Endothelial cell (in vitro differentiated cells): ENCODE measurements at regions not wholly inside any gene's neighbourhood (a gene's known extent, or its start where the extent isn't known, plus 50 kb on each side); places are given as distances from the start of the nearest gene placed in this dataset.
A peak's percentile ranks its signal among the peaks of the same experiment; 100 is the strongest.

ENCODE experiments used
- DNase-seq: peaks from one replicate; pipeline ENCODE4 v3.0.0; 2021; ENCODE audit warnings: low spot score
- H3K27ac Mint-ChIP-seq: one replicate; pipeline ENCODE4 v1.8.0; 2021; ENCODE audit warnings: mixed read lengths, inconsistent platforms; ENCODE audit not compliant: unreplicated experiment
- H3K27me3 Mint-ChIP-seq: one replicate; pipeline ENCODE4 v1.8.0; 2021; ENCODE audit warnings: mild to moderate bottlenecking, moderate library complexity, mixed read lengths, inconsistent platforms; ENCODE audit not compliant: unreplicated experiment
- H3K36me3 Mint-ChIP-seq: one replicate; pipeline ENCODE4 v1.8.0; 2021; ENCODE audit warnings: mild to moderate bottlenecking, low read depth, mixed read lengths, inconsistent platforms; ENCODE audit not compliant: unreplicated experiment
- H3K4me1 Mint-ChIP-seq: one replicate; pipeline ENCODE4 v1.8.0; 2021; ENCODE audit warnings: mild to moderate bottlenecking, mixed read lengths, inconsistent platforms; ENCODE audit not compliant: unreplicated experiment
- H3K4me3 Mint-ChIP-seq: one replicate; pipeline ENCODE4 v1.8.0; 2021; ENCODE audit warnings: mild to moderate bottlenecking, mixed read lengths, inconsistent platforms; ENCODE audit not compliant: unreplicated experiment
- H3K9me3 Mint-ChIP-seq: one replicate; pipeline ENCODE4 v1.8.0; 2021; ENCODE audit warnings: mixed read lengths, inconsistent platforms; ENCODE audit not compliant: unreplicated experiment
- TF ChIP-seq, protein P1 (sequence below): fragments of 200-600 bp; sonication (generic); IDR thresholded peaks from one replicate; pipeline ENCODE4 v1.5.0; 2021; ENCODE audit warnings: antibody characterized with exemption; ENCODE audit not compliant: unreplicated experiment

DNA sequence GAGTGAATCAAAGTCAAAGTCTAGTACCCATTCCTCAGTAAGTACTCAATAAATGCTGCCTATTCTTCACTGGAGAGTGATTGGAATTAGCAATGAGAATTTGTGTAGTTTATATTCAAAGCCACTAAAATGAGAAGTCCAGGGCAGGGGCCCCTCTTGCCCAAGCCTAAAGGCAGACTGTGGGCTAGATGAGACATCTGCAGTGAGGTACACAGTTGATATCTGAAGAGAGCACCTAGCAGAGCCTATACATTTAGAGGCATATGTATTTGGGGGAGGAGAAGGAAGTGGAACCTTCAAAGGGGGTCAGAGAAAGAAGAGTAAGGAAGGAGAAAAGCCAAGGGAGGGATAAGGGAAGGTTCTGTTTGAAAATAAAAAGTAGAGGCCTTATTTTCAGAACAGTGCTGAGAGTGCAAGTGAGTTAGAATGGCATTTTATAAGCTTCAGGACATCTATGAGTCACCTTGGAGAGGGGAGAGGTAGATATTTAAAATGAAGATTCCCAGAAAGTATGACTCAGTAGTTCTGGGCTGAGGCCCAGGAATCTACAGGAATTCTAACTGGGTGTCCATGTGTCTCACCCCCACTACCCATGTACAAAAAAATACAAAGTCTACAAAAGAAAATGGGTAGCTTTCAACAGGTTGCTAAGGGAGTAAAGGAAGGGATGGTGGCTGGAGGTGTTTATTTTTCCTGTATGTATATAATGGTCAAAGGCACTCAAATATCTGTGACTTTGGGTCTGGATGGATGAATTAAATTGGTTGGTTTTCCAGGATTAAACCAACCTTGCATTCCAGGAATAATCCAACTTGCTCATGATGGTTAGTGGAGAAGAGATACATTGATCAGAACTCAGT is 135.1 kb downstream of the ZFP64 start:
- Mint-ChIP-seq H3K36me3 (peaks cover 15% of the 10 kb centered on the region), H3K27ac (no peak overlapping the region), H3K4me3 (peak overlapping the region; percentile 67), H3K27me3 (no peaks in the 10 kb centered on the region), H3K4me1 (peaks cover 9% of the 10 kb centered on the region), H3K9me3 (peaks cover 8% of the 10 kb centered on the region)
- DNase-seq: no peak
- TF ChIP-seq, protein P1, sequence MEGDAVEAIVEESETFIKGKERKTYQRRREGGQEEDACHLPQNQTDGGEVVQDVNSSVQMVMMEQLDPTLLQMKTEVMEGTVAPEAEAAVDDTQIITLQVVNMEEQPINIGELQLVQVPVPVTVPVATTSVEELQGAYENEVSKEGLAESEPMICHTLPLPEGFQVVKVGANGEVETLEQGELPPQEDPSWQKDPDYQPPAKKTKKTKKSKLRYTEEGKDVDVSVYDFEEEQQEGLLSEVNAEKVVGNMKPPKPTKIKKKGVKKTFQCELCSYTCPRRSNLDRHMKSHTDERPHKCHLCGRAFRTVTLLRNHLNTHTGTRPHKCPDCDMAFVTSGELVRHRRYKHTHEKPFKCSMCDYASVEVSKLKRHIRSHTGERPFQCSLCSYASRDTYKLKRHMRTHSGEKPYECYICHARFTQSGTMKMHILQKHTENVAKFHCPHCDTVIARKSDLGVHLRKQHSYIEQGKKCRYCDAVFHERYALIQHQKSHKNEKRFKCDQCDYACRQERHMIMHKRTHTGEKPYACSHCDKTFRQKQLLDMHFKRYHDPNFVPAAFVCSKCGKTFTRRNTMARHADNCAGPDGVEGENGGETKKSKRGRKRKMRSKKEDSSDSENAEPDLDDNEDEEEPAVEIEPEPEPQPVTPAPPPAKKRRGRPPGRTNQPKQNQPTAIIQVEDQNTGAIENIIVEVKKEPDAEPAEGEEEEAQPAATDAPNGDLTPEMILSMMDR: no peak

GRCh38 chr20:52054123-52054522 is 137.5 kb downstream of the ZFP64 start:
- no peak for DNase-seq
- no peaks in the 10 kb centered on the region for H3K27me3 Mint-ChIP-seq
- H3K4me1 Mint-ChIP-seq: peaks cover 1% of the 10 kb centered on the region
- TF ChIP-seq, protein P1: no peak
- H3K4me3 Mint-ChIP-seq: no peak overlapping the region
- H3K27ac Mint-ChIP-seq: no peak overlapping the region
- peaks cover 8% of the 10 kb centered on the region for H3K9me3 Mint-ChIP-seq
- peaks cover 15% of the 10 kb centered on the region for H3K36me3 Mint-ChIP-seq

GRCh38 chr20:52049001-52049731 is 142.4 kb downstream of the ZFP64 start:
- TF ChIP-seq, protein P1: no peak
- H3K4me3 Mint-ChIP-seq: no peak overlapping the region
- no peaks in the 10 kb centered on the region for H3K9me3 Mint-ChIP-seq
- H3K4me1 Mint-ChIP-seq: peaks cover 16% of the 10 kb centered on the region
- H3K27ac Mint-ChIP-seq: no peak overlapping the region
- H3K27me3 Mint-ChIP-seq: no peaks in the 10 kb centered on the region
- H3K36me3 Mint-ChIP-seq: no peaks in the 10 kb centered on the region
- DNase-seq: peak; percentile 4

DNA sequence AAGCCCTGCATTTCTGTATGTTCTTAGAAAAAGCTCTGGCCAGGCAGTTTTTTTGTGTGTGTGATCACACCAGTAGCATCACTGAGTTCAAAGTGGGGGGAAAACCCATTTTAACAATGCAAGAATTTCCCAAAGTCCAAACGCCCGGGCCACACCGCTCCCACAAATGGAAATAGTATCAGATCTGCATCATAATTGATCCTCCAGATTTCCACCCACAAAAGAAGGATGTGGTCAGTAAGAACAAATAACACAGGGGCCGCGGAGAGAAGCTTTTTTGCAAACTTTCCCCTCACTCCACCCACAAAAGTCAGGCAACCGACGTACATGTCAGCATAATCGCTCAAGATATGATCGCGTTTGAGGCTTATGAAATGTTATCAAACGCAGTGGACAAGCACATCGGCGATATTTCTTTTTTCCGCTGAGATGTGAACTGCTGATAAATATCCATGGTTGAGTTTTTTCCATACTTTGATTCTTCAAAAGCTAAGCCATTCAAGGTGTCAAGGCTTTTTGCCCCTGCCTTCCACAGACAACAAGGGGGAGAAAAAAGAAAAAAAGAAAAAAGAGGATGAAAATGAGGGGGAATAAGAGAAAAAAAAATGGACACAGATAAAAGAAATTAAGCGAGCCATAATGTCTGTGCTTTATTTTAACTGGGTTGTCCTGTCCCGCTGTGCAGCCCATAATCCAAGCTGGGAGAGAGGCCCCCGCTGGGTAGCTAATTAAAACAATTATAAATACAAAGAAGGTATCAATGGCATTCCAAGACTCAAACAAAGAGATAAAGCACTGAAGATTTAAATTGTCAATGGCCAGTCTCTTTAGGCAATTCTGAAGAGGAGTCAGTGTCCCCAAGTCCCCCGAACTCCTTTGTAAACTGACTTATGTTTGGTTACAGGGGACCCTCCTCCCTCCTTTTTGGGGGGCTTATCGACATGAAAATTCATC is 143.5 kb downstream of the ZFP64 start:
- DNase-seq: no peak
- no peak overlapping the region for H3K27ac Mint-ChIP-seq
- no peaks in the 10 kb centered on the region for H3K27me3 Mint-ChIP-seq
- no peaks in the 10 kb centered on the region for H3K36me3 Mint-ChIP-seq
- TF ChIP-seq, protein P1: no peak
- peaks cover 16% of the 10 kb centered on the region for H3K4me1 Mint-ChIP-seq
- no peaks in the 10 kb centered on the region for H3K9me3 Mint-ChIP-seq
- H3K4me3 Mint-ChIP-seq: no peak overlapping the region
